HG02973 (cell line): ENCODE measurements at regions not wholly inside any gene's neighbourhood (a gene's known extent, or its start where the extent isn't known, plus 50 kb on each side); places are given as distances from the start of the nearest gene placed in this dataset.
A peak's percentile ranks its signal among the peaks of the same experiment; 100 is the strongest.

Source experiments
- ATAC-seq: cut with Tn5 transposase; IDR thresholded peaks from one replicate; pipeline ENCODE4 v1.9.1; 2021; ENCODE audit warnings: moderate library complexity; ENCODE audit not compliant: unreplicated experiment

DNA sequence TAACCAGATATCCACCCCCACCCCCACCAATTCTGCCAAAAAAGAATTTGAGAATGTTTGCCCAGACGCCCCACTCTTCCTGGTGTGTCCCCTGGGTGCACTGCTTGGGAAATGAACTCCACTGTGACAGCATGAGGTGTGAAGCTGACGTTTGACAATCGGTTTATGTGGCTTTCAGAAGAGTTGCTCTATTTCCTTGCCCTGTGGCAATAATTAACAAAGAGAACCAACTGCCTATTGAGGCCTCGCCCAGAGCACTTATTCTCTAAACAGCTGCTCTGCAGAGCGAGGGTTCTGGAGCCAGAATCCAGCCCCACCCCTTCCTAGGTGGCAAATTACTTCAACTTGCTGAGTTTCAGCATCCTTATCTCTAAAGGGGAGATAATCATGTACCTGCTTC, 115.8 kb upstream of the SIX3 start:
- no peak for ATAC-seq

DNA sequence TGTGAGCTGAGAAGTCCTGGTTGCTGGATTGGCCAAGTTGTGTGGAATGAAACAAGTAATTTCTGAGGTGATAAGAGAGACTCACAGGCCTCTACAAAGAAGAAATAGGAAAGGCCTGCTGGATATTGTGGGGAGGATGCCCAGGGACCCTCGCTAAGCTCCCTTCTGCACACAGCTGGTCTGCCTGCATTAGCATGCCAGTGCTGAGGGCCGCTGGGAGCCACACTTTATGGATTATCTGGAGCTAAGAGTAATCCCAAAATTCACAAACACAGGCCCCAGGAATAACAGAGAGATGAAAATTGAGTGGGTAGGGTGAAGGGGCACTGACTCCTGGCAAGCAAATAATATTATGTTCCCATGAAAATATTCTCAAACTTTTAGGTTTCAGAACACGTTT, 114.9 kb upstream of the SIX3 start:
- no peak for ATAC-seq

DNA sequence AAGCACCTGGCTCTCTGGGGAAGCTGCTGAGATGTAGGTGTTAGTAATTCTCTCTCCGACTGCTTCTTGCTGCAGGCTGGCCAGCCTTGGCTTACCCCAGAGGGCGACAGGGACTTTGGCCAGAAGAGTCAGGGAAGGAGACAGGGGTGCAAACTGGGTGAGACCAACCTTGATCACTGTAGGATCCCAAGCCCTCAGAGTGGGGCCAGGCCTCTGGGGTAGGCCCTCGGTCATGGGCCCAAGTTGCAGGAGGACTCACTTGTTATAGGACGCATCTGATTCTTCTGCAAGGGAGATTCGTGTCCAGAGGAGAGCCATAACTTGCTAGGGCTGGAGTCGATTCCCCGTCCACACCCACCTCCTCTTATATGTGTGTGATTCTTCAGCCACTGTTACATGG, 111.7 kb upstream of the SIX3 start:
- ATAC-seq = no peak

DNA sequence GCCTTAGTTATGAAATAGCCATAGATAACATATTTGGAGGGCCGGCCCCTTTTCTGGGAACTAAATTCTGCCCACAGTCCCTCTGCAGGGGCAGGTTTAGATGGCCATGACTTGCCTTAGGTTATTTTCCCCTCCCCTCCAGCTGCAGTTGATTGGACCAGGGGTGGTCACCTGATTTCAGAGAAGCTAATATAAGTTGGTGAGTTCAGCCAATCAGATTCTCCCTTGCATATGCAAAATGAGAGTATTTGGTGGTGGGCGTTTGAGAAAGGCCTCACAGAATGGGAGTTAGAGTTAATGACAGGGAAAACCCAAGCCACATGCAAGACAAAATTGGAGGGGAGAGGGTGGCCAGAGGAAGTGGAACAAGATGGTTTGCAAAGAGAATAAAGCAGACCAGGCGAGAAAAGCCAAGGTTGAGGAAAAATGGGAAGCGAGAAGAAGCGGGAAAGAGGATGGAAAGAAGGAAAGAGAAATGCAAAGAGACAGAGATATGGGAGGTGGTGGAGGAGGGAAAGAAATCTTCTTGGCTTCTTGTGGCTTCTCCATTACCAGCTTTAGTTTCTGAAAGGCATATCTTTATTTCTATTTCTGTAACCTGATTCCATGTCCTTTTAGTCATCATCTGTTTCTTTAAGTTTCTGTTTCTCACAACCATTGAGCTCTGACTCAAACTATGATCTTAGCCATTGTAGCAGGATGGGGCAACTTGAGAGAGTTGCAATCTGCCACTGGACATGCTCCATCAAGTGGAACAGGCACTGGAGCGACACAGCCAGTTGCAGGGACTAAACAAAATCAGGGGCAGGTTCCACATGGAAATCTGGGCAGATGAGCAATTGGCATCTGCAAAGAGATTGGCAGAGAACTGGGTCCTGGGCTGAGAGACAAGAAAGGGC, 108.1 kb upstream of the SIX3 start:
- peak; percentile 50 for ATAC-seq

DNA sequence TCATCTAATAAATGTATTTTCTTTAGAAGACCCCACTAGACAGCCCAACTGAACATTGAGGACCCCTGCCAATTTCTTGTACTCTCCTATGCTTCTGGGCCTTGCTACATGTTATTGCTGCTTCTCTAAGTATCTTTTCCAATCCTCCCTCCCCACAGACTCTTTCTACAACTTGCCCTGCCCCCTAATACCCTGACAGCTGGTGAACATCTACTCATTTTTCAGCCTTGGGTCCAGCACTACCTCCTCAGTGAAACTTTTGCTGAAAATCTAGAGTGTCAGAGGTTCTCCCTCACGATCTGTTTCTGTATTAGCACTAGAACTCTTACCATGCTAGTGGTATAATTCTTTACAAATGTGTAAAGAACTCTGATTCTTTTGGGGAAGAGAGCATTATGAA, 106.8 kb upstream of the SIX3 start:
- no peak for ATAC-seq

DNA sequence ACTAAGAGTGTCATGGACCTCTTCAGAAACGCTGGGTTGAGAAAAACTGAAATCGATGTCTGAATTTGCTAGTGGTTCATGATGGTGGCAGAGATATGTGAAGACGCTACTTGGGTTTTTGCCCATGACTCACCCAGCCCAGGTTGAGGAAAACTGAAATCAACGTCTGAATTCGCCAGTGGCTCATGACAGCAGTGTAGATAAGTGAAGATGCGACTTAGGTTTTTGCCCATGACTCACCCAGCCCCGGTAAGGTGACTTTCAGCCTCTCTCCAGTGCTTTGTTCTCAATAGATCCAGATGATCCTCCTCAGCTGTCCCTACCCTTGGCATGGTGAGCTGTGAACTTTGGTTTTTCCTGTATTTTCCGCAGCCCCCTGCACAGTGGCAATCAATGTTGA, 105.3 kb upstream of the SIX3 start:
- ATAC-seq = no peak

DNA sequence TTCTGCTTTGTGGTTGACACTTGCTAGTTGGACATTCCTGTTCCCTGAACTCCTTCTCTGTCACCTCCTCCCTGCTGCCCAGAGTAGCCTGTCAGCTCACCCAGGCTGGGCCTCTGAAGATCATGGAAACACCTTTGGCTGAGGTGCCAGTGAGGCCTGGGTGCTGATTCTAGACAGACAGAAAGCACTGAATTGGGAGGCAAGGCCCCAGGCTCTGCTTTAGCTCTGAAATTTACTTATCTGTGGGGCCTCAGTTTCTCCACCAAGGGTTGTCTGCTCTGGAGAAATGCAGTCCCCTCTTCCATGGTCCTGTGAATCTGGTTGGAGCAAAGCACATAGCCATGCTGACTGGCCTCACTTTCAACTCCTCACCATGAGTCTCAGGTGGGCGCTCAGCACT, 104.6 kb upstream of the SIX3 start:
- no peak for ATAC-seq

DNA sequence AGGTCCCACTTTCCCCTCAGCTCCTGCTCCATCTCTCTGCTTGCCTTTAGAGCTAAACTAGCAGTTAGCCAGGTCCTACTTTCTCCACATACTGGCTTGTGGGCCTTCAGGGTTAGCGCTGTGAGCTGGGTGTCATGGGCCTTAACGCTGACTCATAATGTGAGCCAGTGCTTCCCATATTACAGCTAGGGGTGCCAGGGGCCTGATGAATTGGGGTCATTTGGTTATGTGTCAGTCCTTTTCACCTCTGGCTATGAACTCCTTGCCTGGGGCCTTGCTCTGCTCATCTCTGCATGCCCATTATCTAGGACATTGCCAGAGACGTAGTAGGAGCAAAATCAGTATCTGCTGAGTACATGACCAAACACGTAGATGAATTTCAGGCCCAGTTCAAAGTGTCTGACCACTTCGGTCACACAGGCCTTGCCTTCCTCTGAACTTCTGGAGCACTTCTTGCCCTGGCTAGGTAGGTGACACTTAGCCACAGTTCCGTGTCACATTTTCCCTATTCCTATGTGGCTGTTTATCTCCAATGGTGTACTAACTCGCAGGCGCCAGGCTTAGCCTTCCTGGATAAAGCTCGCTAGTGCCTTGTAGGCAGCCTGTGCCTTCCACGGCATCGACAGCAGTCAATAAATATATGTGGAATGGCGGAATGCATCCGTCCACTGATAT, 103.2 kb upstream of the SIX3 start:
- no peak for ATAC-seq

DNA sequence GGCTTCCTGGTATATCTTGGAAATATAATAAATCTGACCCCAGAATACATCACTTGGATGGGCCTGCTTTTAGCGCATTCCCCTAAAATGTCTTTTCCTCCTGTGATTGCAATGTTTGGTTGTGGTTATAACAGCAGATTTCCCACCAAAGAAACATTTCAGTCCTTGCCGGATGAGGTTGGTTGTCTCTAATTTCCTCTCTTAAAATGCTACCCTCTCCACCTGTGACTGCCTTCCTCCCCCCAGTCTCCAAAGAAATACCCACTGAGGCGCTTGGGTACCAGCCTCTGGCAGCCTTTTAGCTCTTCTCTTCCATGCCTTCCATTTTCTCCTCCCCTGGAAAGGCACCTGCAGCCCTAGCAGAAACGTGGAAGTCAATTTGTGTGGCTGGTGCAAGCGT, 102.1 kb upstream of the SIX3 start:
- ATAC-seq = no peak

DNA sequence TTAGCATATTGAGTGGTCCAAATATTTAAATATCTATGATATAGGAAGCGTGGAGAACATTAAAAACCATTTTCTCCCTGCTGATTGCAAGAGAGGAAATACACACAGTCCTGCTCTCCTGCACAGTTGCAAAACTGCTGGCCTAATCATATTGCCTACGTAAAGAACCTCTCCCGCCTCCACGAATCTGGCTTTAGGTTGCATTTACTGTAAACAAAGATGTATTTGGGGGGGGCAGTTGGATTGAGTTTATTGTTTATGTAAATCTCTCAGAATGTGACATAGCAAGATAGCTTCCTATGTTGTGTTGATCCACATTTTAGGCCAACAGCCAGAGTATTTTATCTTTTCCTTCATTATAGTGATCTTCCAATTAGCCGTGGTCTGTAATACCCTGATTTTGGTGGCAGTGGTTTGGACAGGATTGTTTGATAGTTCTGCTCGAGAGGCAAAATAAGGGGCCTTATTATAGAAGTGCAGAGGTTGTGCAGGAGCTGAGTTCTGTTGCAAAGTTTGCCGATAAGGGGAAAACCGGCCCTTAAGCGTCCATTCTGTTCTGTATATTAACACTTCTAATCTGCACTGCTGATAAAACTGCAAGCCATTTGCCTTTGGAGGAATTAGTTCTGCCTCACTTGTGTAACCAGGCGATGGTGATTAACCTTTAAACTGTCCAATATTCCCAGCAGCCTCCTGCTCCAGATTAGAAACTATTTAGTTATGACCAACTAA, 101.6 kb upstream of the SIX3 start:
- ATAC-seq = no peak

DNA sequence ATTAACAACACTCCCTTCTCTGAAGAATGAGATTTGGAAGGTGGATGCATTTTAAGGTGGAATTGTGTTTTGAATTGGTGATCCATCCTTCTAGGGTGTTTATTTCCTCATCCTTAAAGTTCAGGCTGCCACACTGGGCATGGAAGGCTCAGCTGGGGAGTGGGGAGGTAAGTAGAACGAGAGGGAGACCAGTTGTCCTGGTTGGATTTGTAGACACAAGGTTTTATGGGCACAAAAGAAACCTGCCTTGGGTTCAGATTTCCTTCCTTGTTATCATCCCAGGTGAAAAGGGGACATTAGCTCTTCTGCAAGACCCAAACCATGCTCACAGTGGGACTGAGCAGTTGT, 101.0 kb upstream of the SIX3 start:
- ATAC-seq = no peak

DNA sequence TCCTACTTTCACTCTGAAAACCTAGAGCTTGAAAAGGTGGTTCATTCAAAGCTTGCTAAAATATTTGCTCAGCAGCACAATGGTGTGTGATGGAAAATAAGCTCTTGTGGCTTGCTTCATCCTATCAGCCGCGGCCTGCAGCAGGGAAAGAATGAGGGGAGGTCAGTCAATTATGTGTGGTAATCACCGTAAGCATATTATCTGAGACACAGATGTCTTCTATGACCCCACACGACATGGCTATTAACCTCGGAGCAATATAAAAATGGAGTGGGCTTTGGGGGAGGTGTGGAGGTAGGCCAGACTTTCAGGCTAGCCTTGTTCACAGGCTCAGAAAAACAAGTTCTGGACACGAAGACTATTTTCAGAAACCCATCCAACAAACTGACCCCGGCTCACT, 98.4 kb upstream of the SIX3 start:
- no peak for ATAC-seq

DNA sequence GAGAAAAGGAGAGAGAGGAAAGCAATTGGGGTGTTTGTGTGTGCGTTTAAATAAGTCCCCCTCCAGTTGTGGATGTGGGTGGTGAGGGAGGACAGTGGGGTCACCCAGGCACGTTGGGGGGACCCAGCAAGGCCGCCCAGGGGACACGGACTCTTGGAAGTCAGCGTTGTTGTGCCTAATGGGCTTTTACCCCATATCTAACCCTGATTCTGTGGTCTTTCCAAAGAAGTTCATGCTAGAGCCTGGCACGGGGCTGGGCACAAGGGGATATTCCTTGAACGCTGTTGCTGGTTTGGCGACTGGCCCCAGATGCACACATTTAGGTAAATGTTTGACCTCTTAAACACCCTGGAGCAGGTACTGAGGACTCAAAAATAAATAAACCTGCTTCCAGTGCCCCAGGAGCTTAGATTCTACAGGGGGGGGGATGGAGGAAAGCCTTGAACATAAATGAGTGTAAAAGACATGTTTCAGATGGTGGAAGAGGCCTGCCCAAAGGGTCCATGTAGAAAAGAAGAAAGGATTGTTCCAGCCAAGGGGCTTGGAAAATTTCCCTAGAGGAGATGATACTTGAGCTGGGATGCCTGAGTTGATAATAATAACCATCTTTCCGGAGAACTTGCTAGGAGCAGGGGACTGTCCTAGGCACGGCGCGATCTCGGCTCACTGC, 97.7 kb upstream of the SIX3 start:
- no peak for ATAC-seq

DNA sequence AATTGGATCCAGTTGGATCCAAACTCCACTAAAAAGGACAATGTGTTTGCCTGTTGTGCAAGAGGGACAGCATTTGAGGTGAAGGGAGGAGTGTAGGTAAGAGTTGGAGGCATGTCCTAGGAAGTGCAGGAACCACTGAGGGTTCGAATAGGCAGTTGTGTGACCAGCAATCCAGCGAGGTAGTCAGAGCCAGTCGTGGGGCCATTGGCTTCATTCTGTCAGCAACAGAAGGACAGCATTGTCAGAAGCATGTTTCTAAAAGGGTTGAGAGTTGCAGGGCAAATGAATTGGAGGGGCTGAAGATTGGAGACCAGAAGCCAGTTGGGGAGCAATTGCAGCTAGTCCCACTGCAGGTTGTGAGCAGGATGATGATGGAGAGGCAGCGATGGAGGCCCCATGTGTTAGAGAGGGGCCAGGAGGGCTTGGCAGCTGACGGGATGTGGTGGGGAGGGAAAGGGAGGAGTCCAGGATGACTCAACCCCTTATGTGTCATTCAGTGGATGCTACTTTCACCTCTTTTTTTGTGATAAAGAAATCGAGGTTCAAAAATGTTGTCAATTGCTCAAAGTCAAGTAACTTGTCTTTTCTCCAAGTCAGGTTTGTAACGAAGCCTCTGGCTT, 96.7 kb upstream of the SIX3 start:
- ATAC-seq = no peak

DNA sequence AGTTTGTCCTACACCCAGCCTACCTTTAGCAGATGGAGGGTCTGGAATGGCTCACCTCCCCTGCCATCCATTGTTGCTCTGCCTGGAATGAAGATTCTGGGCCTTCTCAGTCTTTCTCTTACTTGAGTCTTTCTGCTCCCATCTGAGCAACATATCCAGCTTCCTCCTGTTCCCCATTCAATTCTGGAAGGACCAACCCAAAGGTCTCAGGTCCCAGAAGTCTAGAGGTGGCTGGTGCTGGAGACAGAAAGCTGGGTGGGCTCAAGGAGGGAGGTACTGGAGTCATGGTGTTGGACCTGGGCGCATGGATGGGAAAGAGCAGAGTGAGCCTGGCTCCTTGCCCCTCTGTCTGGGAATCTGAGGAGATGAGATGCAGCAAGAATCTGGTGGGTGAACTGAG, 93.5 kb upstream of the SIX3 start:
- no peak for ATAC-seq

DNA sequence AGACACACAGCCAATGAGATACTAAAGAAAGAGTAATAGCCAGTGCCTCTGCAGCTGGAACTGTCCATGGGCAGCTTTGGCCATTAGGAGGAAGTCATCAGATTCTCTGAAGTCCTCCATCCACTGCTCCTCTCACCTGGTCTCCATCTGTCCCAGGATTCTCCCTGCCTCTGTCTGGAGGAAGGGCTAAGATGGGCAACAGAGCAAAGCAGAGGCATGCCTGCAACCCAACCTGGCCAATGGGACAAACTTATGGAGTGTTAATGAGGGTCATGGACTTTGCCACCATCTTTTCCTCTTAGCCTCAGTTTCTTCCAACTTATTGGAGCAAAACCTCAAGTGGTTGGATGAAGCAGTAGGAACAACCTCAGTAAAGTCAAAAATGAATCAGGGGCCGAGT, 91.5 kb upstream of the SIX3 start:
- ATAC-seq = no peak

DNA sequence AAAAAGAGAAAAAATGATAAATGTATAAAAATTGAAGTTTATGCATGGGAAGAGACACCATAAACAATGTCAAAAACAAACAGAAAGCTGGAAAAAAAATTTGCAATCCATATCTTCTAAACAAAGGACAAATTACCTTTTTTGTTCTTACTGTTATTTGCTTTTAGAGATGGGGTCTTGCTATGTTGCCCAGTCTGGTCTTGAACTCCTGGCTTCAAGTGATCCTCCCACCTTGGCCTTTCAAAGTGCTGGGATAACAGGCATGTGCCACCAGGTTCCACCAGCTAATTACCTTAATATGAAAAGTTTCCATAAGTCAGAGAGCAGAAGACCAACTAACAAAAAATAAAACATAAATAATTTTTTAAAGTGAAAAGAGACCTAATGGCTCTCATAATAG, 90.0 kb upstream of the SIX3 start:
- no peak for ATAC-seq

DNA sequence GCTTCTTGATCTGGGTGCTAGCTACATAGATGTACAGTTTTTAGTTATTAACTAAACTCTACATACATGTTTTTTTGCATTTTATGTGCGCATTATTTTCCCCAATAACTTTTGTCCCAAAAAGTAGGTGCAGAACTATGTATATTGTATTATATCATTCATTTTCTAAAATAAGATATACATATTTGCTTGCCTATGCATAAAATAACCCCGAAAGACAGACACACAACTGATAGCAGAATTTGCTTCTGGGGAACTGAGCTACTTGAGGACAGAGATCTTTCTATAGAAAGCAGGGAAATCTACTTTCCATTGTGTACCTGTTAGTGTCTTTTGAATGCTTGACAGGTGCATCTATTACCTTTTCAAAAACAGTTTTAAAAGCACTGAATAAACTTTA, 88.9 kb upstream of the SIX3 start:
- ATAC-seq = no peak

DNA sequence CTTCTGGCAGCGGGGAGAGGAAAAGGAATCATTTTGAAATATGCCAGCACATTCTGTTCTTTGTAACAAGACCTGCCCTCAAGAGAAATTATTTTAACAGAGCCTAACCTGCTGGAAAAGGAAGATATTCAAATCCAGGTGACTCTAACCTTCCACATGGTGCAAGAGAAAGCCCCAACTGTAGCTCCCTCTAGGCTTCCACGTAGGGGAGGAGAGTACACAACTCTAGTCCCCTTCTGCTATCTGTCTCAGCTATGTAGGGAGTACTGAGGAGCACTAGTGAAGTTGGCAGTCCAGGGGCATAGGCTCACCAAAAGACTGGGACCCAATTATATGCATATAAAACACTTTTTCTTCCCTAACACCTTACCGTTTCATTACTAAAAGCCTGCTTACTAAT, 82.2 kb upstream of the SIX3 start:
- no peak for ATAC-seq

DNA sequence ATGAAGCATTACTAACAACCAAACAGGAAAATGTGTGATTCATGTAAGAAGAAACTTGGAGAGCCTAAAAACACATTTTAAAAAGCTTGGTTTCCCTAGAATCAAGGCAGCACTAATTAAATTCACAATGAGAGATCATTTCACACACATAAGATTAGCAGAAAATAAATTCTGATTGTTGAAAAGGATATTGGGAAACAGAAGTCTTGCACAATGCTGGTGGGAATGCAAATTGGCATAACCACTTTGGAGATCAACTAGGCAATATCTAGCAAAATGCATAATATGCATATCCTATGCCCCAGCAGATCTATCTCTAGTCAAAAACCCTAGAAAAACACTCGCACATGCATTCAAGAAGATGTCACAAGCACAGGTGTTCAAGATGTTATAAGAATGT, 75.3 kb upstream of the SIX3 start:
- no peak for ATAC-seq

DNA sequence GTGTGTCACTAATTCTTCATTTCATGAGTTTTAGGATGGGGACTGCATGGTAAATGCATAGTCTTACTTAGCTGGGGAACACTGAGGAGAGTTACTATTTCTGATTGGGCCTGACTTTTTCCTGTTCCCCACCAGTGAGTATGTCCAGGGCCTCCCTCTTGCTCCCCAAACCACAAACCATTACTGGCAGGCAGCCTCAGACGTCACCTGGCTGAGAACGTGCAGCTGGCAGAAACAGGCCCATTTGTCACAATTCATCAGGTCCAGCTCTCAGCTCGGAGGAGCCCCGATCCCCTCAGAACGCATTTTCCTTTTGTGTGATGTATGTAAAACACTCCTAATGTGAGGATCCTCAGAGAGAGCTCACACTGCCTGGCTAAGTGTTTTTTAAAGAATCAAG, 71.7 kb upstream of the SIX3 start:
- no peak for ATAC-seq
